Osteocyte (in vitro differentiated cells): ENCODE measurements at regions not wholly inside any gene's neighbourhood (a gene's known extent, or its start where the extent isn't known, plus 50 kb on each side); places are given as distances from the start of the nearest gene placed in this dataset.

Experiments
- DNase-seq: peaks from one replicate; pipeline ENCODE4 v3.0.0; 2021; ENCODE audit warnings: mixed read lengths; ENCODE audit not compliant: unreplicated experiment; ENCODE audit errors: extremely low spot score
- H3K27ac Mint-ChIP-seq: one replicate; pipeline ENCODE4 v1.8.0; 2021; ENCODE audit warnings: mild to moderate bottlenecking, mixed read lengths; ENCODE audit not compliant: unreplicated experiment
- H3K27me3 Mint-ChIP-seq: one replicate; pipeline ENCODE4 v1.8.0; 2021; ENCODE audit warnings: mixed read lengths; ENCODE audit not compliant: unreplicated experiment
- H3K36me3 Mint-ChIP-seq: one replicate; pipeline ENCODE4 v1.8.0; 2021; ENCODE audit warnings: mixed read lengths; ENCODE audit not compliant: unreplicated experiment
- H3K4me1 Mint-ChIP-seq: one replicate; pipeline ENCODE4 v1.8.0; 2021; ENCODE audit warnings: mixed read lengths; ENCODE audit not compliant: unreplicated experiment
- H3K4me3 Mint-ChIP-seq: one replicate; pipeline ENCODE4 v1.8.0; 2021; ENCODE audit warnings: mild to moderate bottlenecking, moderate library complexity, mixed read lengths; ENCODE audit not compliant: unreplicated experiment
- H3K9me3 Mint-ChIP-seq: one replicate; pipeline ENCODE4 v1.8.0; 2021; ENCODE audit warnings: mixed read lengths; ENCODE audit not compliant: unreplicated experiment
- CTCF ChIP-seq: fragments of 200-600 bp; sonication (generic); IDR thresholded peaks from 2 replicates; pipeline ENCODE4 v1.5.0; 2021; ENCODE audit warnings: antibody characterized with exemption, mild to moderate bottlenecking, moderate library complexity

- H3K4me3 Mint-ChIP-seq: no peak overlapping the region
- H3K4me1 Mint-ChIP-seq: peaks cover 15% of the 10 kb centered on the region
- DNase-seq: no peak
- no peaks in the 10 kb centered on the region for H3K36me3 Mint-ChIP-seq
- H3K27ac Mint-ChIP-seq: peak overlapping the region; percentile 56
- no peaks in the 10 kb centered on the region for H3K27me3 Mint-ChIP-seq
- TF ChIP-seq CTCF: no peak
- H3K9me3 Mint-ChIP-seq: peaks cover 5% of the 10 kb centered on the region
These were observed 132.4 kb upstream of the ANO3 start for GRCh38 chr11:26199331-26200095.

GRCh38 chr11:26201411-26201810 is 130.5 kb upstream of the ANO3 start:
- no peak overlapping the region for H3K27ac Mint-ChIP-seq
- no peak overlapping the region for H3K4me3 Mint-ChIP-seq
- H3K4me1 Mint-ChIP-seq: peaks cover 8% of the 10 kb centered on the region
- no peaks in the 10 kb centered on the region for H3K36me3 Mint-ChIP-seq
- H3K27me3 Mint-ChIP-seq: no peaks in the 10 kb centered on the region
- H3K9me3 Mint-ChIP-seq: no peaks in the 10 kb centered on the region
- no peak for DNase-seq
- no peak for TF ChIP-seq CTCF

- Mint-ChIP-seq H3K4me3 (no peak overlapping the region), H3K36me3 (no peaks in the 10 kb centered on the region), H3K27ac (no peak overlapping the region), H3K4me1 (peaks cover 8% of the 10 kb centered on the region), H3K9me3 (no peaks in the 10 kb centered on the region), H3K27me3 (no peaks in the 10 kb centered on the region)
- no peak for TF ChIP-seq CTCF
- DNase-seq: no peak
These were observed 129.2 kb upstream of the ANO3 start for GRCh38 chr11:26202754-26203153.

GRCh38 chr11:26204101-26204500 is 127.8 kb upstream of the ANO3 start:
- peaks cover 8% of the 10 kb centered on the region for H3K4me1 Mint-ChIP-seq
- no peak overlapping the region for H3K27ac Mint-ChIP-seq
- no peak overlapping the region for H3K4me3 Mint-ChIP-seq
- no peak for DNase-seq
- H3K36me3 Mint-ChIP-seq: no peaks in the 10 kb centered on the region
- H3K27me3 Mint-ChIP-seq: no peaks in the 10 kb centered on the region
- H3K9me3 Mint-ChIP-seq: no peaks in the 10 kb centered on the region
- TF ChIP-seq CTCF: no peak

DNA sequence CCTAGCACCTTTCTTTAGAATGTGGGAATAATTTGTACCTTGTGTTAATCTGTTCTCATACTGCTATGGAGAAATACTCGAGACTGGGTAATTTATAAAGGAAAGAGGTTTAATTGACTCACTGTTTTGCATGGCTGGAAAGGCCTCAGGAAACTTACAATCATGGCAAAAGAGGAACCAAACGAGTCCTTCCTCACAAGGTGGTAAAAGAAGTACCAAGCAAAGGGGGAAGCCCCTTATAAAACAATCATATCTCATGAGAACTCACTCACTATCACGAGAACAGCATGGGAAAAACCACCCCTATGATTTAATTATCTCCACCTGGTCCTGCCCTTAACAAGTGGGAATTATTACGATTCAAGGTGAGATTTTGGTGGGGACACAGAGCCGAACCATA is 127.1 kb upstream of the ANO3 start:
- Mint-ChIP-seq H3K27ac (no peak overlapping the region), H3K9me3 (peaks cover 2% of the 10 kb centered on the region), H3K36me3 (no peaks in the 10 kb centered on the region), H3K27me3 (no peaks in the 10 kb centered on the region), H3K4me1 (peaks cover under 1% of the 10 kb centered on the region), H3K4me3 (no peak overlapping the region)
- DNase-seq: no peak
- no peak for TF ChIP-seq CTCF
